Ureter (tissue), 1 donor: ENCODE measurements at regions not wholly inside any gene's neighbourhood (a gene's known extent, or its start where the extent isn't known, plus 50 kb on each side); places are given as distances from the start of the nearest gene placed in this dataset.

ENCODE experiments used
- DNase-seq: peaks from one replicate; pipeline ENCODE4 v3.0.0-alpha.2; 2020; ENCODE audit warnings: low spot score
- donor health status: DM: yes; HTN: yes; CAD: no.

- DNase-seq: no peak
Observed at GRCh38 chr22:44402196-44403111, 89.7 kb upstream of the SHISAL1 start.

GRCh38 chr22:44401783-44402110, 89.0 kb upstream of the SHISAL1 start:
- no peak for DNase-seq

GRCh38 chr22:44400763-44401060, 88.0 kb upstream of the SHISAL1 start:
- no peak for DNase-seq

GRCh38 chr22:44399906-44400762, 87.4 kb upstream of the SHISAL1 start:
- DNase-seq: peak; percentile 37

GRCh38 chr22:44398856-44399837, 86.4 kb upstream of the SHISAL1 start:
- no peak for DNase-seq

- DNase-seq: no peak
Observed at GRCh38 chr22:44396727-44397722, 84.3 kb upstream of the SHISAL1 start.

- DNase-seq: no peak
Observed at GRCh38 chr22:44396021-44396726, 83.4 kb upstream of the SHISAL1 start.

GRCh38 chr22:44395118-44396005, 82.6 kb upstream of the SHISAL1 start:
- no peak for DNase-seq

- DNase-seq: no peak
Observed at GRCh38 chr22:44394246-44395117, 81.7 kb upstream of the SHISAL1 start.

- DNase-seq: no peak
Observed at GRCh38 chr22:44393066-44393465, 80.3 kb upstream of the SHISAL1 start.

- DNase-seq: no peak
Observed at GRCh38 chr22:44392446-44392921, 79.7 kb upstream of the SHISAL1 start.

- DNase-seq: no peak
Observed at GRCh38 chr22:44391481-44392445, 79.0 kb upstream of the SHISAL1 start.

- DNase-seq: no peak
Observed at GRCh38 chr22:44391015-44391414, 78.3 kb upstream of the SHISAL1 start.

GRCh38 chr22:44390613-44390970, 77.8 kb upstream of the SHISAL1 start:
- DNase-seq: no peak

GRCh38 chr22:44389926-44390612, 77.3 kb upstream of the SHISAL1 start:
- DNase-seq: no peak

GRCh38 chr22:44389181-44389580, 76.4 kb upstream of the SHISAL1 start:
- DNase-seq: no peak
